HL-60/S4 treated with retinoic acid at 250 ng/mL for 4 days and 3 days (cell line): ENCODE measurements at regions not wholly inside any gene's neighbourhood (a gene's known extent, or its start where the extent isn't known, plus 50 kb on each side); places are given as distances from the start of the nearest gene placed in this dataset.
"Not testable (repeated sequence)": the region's sequence is repeated elsewhere in the genome, so short reads cannot be mapped to it uniquely, and the experiment has no call there.

ENCODE experiments used
- in situ Hi-C: fragments of 300-500 bp; cut with MboI; formaldehyde crosslinking; loops from 2 replicates; pipeline ENCODE4 v1.7.0; 2022; ENCODE audit warnings: low sequenced_read_pairs

DNA sequence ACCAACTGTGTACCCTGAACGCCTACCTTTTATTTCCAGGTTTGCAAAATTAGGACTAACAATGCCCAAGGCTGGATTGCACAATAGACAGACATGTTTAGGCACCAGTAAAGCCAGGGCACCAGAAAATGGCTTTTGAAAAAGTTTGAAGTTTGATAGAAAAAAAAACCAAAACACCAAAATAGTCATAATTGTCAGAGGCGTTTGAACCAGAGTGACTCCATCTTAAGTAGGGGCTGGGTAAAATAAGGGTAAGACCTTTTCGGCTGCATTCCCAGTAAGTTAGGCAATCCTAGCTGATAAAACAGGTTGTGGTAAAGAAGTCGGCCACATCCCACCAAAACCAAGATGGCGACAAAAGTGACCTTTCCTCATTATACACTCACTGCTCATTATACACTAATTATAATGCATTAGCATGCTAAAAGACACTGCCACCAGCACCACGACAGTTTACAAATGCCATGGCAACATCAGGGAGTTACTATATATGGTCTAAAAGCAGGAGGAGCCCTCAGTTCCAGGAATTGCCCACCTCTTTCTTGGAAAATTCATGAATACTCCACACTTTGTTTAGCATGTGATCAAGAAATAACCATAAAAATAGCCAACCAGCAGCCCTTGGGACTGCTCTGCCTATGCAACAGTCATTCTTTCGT lies 71.2 kb upstream of the EPCAM start:
- in situ Hi-C loops, result no loop called here

DNA sequence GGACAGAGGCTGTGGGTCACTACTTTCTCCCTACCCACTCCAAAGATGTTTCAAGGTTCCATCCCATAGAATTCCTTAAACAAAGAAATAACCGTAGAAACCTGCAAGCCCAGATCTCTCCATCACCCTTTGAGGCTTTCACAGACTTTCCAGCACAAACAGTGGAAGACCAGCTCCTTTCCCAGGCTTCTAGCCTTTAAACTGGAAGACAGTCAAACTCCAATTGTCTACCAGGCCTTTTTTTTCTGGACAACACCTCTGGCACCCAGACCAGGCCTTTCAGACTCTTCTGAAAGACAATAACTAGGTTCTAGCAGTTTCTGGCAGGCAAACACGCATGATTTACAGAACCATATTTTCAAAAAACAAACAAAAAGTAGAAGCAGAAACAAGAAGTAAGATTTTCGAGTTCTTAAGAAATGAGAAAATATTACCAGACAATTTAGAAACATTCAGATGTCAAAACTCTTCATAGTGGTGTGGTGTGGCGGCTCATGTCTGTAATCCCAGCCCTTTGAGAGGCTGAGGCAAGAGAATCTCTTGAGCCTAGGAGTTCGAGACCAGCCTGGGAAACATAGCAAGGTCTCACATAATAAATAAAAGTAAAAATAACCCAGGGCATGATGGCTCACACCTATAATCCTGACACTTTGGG lies 73.0 kb upstream of the EPCAM start:
- in situ Hi-C loops, result no loop called here

- in situ Hi-C loops, result no loop called here
Measured at GRCh38 chr2:47295131-47295980, 73.8 kb upstream of the EPCAM start.

GRCh38 chr2:47293976-47294375 lies 75.1 kb upstream of the EPCAM start:
- in situ Hi-C loops, result no loop called here

DNA sequence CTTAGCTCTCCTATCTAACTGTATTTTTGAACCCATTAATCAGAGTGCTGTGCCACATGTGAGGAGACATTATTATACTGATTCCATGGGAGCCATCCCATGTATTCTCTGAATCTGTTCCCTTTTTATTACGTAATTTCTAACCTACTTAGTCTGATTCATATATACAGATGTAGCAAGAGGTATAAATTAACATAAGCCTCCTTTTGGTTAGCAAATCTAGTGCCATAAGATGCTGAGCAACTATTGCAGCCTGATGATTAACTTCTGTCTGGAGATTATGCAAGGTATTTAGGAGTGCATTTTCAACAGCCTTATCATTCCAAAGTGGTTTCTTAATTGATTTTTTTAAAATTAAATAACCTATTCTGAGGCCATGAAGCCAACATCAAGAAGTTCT lies 80.2 kb upstream of the EPCAM start:
- in situ Hi-C loops, result no loop called here

- in situ Hi-C loops, result no loop called here
Measured at GRCh38 chr2:47283659-47284058, 85.5 kb upstream of the EPCAM start.

DNA sequence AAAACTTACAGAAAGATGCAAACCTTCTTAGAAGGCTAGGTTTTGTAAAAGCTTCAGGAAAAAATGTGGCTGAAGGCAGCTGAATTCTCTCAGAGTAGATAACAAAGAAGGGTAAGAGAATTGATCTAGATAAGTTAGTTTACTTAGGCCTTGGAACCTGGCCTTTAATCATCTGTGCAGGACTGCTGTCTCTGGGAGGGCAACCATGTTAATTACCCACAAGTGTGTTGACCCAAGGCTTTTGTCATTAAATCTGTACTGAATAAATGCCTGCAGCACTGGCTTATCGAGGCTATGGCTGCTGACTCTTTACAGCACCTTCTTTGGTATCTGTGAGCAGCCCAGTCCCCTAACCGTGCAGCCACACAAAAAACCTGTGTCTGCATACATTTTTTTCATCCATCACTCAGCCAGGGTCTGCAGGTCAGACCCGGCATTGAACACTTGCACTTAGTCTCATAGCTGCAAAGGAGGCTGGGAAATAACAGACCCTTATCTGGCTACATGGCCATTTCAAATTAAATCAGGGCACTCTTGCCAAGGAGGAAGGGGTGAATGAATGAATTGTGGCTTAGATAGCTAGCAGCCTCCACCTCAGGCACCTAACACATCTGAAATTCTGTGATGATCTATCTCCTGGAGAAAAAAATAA lies 86.4 kb upstream of the EPCAM start:
- in situ Hi-C loops, result no loop called here

DNA sequence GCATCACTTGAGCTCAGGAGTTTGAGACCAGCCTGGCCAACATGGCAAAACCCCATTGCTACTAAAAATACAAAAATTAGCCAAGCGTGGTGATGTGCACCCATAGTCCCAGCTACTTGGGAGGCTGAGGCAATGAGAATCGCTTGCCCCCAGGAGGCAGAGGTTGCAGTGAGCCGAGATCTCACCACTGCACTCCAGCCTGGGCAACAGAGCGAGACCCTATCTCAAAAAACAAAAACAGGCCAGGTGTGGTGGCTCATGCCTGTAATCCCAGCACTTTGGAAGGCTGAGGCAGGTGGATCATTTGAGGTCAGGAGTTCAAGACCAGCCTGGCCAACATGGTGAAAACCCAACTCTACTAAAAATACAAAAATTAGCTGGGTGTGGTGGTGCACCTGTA lies 89.6 kb upstream of the EPCAM start:
- in situ Hi-C loops, result not testable (repeated sequence)

DNA sequence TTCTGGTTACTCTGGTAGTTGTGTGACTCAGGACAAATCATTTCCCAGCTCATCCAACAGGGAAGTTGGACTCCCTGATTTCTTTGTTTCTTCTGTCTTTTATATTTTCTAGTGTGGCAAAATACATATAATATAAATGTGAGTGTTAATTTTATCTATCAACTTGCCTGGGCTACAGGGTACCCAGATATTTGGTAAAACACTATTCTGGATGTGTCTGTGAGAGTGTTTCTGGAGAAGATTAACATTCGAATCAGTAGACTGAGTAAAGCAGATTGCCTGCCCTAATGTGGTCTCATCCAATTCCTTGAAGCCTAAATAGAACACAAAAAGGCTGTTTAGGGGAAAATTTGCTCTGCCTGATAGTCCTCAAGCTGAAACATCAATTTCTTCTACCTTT lies 91.1 kb upstream of the EPCAM start:
- in situ Hi-C loops, result no loop called here

GRCh38 chr2:47277187-47277586 lies 91.9 kb upstream of the EPCAM start:
- in situ Hi-C loops, result no loop called here

GRCh38 chr2:47276061-47276460 lies 93.0 kb upstream of the EPCAM start:
- in situ Hi-C loops, result no loop called here

DNA sequence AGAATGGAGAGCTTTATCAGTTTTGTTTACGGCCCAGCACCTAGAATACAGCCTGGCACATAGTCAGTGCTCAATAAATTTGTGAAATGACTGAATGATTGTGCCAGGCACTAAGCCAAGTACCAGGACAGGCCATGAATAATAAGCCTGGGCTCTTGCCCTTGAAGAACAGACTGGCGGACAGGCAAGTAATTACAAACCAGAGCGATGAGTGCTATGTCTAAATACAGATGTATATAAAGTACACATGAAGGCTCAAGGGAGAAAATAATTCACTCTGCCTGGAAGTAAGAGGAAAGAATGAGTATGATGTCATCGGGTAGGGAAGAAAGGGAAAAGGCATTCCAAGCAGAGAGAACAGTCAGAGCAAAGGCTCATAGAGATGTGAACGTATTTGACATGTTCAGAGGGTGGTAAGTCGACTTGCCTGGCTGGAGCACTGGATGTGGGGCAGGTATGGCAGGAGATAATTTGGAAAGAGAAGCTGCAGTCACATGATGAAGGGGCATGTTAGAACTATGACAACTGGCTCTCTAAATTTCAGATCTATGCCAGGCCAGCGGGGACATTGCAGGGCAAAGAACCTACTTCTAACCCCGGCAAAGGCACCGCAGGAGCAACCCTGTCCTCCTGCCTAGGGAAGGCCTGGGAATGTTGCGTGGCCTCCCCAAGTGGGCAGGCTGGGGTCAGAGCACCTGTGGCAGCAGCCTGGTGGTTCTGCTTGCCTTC lies 94.9 kb upstream of the EPCAM start:
- in situ Hi-C loops, result no loop called here

- in situ Hi-C loops, result no loop called here
Measured at GRCh38 chr2:47272905-47273758, 96.0 kb upstream of the EPCAM start.

DNA sequence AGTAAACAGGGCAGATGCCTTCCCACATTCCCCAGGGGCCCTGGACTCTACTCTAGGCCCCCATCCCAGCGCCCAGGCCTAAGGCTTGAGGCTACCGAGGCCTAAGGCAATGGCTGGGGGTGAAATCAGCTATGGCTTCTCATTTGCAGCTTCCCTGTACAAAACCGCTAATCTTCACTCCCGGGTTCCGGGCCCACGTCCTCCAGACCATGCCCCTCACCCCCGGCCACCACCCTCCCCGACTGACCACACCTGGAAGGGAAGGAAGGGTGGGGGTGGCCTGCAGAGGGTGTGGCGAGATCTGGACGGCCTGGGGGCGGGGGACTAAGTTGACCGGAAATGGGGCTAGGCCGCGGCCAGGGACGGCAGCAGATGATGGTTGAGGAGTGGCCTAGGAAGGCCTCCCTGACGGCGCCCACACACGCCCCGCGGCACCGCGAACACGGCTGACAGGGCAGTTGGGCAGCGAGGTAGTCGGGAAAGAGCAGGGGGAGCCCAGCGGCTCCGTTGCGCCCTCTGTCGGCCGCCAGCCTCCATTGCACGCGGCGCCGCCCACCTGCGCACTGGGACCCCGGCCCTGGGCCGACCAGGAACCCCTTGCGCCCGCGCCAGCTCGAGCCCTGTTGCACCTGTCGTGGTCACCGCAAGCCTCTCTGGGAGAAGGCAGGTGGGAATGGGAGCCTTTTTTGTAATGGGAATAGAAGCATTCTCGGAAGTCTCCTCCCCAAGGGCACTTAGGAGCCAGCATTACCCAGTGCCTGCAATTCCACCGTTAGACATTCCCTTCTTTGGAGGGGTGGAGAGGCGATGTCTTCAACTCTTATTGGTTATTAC lies 95.9 kb upstream of the CALM2 start:
- in situ Hi-C loops, result no loop called here

GRCh38 chr2:47271054-47272000 lies 95.0 kb upstream of the CALM2 start:
- in situ Hi-C loops, result no loop called here

DNA sequence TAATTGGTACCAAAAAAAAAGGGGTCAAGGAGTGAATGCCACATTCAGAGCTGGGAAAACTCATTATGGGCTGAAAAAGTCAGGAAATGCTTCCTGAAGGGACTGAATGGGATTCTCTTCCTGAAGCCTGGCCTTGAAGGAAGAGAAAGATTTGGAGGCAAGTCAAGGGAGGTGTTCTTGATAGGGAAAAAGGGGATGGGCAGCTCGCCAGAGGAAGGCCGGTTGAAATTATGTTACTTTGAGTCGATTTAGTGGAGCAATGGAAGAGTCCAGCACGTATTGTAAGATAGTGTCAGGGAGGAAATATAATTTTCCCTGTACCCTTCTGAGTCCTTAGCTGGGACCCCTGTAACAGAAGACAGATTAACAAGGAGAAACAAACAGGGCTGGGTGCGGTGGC lies 94.1 kb upstream of the CALM2 start:
- in situ Hi-C loops, result no loop called here

- in situ Hi-C loops, result no loop called here
Measured at GRCh38 chr2:47269316-47270232, 93.3 kb upstream of the CALM2 start.
